Stimulated activated CD4-positive, alpha-beta T cell treated with anti-CD3 and anti-CD28 coated beads, Interleukin-4, amount 100 ng/mL, for 48 hours (primary cell): ENCODE measurements at regions not wholly inside any gene's neighbourhood (a gene's known extent, or its start where the extent isn't known, plus 50 kb on each side); places are given as distances from the start of the nearest gene placed in this dataset.

Source experiments
- DNase-seq, 2 donors: peaks; one replicate each; pipeline ENCODE4 v3.0.0-alpha.2; 2020; ENCODE audit warnings: low read depth in 2 of 2

DNA sequence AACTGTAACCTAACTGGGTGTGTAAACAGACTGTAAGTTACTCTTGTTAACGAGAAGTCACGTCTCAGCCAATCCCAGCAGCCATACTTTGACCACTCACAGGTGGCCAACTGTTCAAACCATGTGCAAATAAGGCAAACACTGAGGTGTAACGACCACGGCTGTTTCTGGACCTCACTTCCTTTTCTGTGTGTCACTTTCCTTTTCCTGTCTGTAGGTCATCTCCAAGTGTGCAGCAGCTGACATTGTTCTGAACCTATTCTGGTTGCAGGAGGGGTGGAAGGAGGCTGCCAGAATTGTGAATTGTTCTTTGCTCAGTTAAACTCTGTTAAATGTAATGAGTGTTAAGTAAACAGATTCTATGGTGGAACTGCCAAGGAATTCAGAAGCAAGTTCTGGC lies 627.4 kb downstream of the KCNJ2 start:
- DNase-seq, result no peak

DNA sequence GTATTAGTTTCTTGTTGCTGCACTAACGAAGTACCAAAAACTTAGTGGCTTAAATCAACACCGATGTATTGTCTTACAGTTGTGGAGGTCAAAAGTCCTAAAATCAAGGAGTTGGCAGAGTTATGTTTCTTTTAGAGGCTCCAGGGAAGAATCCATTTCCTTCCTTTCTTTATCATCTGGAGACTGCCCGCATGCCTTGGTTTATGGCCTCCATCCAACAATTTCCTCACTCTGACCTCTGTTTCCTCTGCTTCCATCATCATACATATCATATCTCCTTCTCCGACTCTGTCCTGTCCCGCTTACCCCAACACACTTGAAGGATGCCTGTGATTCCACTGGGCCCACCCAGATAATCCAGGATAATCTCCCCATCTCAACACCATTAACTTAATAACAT lies 627.8 kb downstream of the KCNJ2 start:
- DNase-seq, result no peak

DNA sequence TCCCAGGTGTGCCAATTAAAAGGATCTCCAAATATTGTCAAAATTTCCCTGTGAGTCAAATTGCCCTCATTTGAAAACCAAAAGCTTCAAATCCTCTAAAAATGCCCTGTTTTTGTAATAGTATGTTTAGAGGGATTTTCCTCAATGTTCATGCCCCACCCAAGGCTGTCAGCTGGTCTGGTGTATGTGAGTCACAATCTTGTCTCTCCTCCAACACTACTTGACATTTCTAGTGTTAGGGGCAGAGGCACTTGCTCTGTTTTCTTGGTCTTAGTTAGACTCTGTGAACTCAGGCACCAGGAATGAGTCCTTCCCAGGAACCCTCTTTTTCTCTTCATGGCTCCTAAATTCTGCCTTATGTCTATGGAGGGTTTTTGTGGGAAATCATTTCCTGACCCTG lies 634.8 kb downstream of the KCNJ2 start:
- no peak for DNase-seq

DNA sequence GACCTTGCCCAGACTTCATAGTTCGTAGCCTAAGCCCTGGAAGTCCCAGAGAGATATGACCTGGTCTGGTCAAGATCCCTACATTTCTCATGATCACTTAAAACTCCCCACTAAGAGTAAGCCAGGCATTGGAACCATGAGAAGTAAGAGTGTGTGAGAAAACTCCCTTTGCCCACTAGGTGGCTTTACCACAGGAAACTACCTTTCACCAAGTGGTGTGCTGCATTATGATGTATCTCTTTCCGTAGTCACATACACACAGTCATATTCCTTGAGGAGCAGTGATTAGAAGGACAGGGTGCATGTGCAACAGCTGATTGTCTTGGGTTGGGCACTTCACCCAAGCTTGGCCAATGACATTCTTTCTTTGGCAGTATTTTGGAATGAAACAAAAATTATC lies 639.3 kb downstream of the KCNJ2 start:
- DNase-seq, result no peak

DNA sequence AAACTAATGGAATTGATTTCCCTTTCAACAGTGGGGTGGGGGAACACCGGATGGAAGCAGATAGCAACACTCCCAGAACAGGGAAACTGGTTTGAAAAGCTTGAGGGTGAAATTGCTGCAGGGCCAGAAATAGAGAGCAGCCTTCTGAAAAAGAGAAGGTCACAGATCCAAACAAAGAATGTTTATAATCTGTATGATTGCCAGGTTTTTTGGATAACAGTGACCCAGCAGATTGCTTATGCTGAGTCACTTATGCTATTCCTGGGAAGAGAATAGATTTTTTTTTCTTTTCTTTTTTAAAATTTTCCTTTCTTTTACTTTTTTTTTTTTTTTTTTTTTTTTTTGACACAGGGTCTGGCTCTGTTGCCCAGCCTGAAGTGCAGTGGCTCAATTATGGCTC lies 641.3 kb downstream of the KCNJ2 start:
- no peak for DNase-seq

DNA sequence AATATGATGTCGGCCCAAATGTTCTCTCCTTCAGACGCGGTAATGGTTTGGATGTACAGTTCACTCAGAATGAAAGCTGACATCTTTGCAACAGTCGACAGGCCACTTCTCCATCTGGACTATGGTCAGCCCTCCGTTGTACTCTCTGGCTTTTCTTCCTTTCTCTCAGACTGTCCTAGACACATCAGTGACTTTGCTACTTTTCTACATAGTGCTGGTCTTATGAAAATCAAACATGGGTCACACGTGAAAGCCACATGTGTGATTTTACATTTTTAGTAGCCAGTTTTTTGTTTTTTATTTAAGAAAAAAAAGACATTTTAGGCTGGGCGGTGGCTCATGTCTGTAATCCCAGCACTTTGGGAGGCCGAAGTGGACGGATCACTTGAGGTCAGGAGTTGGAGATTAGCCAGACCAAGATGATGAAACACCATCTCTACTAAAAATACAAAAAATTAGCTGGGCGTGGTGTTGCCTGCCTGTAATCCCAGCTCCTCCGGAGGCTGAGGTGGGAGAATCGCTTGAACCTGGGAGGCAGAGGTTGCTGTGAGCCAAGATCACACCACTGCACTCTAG lies 644.1 kb downstream of the KCNJ2 start:
- DNase-seq, result no peak

DNA sequence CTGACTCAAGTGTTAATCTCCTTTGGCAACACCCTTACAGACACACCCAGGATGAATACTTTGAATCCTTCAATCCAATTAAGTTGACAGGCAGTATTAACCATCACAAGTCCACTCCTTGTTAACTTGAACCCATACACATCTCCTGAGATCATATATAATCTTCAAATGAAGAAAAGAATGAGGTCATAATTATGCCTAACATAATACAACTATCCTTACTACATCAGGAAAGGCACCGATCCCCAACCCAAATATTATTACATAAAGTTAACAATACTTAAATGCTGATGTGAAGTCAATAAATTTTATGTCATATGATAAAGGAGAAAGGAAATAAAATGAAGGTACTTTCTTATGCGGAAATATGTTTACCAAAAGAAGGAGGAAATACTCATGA lies 649.9 kb downstream of the KCNJ2 start:
- no peak for DNase-seq

DNA sequence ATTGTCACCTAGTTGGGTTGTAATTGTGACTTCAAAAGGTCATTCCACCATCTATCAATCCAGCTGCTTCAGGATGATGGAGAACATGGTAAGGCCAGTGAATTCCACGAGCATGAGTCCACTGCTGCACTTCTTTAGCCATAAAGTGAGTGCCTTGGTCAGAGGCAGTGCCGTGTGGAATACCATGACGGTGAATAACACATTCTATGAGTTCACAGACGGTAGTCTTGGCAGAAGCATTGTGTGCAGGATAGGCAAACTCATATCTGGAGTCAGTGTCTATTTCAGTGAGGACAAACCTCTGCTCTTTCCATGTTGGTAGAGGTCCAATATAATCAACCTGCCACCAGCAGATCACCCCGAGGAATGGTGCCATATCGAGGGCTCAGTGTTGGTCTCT lies 650.9 kb downstream of the KCNJ2 start:
- DNase-seq, result no peak

DNA sequence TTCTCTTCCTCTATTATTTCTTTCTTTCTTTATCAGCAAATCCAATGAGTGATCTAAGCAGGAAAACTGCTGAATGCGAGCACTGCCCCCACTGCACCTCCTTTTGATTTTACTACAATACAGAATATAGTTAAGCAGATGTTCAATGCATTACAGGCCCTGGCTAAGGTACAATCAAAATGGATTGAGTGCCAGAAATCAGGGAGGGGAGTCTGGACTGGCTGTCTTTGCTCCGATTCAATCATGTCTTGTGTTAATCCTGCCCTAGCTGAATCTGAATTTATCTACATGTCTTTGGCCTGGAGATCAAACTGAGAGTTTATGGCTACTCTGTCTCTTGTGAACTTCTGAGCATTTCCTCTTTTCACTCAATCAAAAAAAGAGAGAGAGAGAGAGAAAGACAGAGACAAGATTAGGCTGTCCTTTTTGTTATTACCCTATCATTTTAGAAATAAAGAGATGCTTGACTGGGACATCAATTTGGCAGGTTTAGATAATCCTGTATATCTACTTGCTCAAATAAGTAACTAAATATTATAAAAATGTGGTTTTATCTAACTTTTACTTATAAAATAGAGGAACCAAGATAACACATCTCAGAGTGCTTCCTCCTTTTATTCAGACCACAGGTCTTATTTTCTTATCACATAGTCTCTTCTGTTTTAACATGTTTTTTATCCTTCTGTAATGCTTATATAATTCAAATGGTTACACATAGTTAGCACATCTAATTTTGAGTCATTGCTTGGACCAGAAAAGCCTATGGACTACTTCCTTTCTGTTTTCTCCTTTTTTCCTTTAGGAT lies 656.2 kb downstream of the KCNJ2 start:
- DNase-seq, result no peak

DNA sequence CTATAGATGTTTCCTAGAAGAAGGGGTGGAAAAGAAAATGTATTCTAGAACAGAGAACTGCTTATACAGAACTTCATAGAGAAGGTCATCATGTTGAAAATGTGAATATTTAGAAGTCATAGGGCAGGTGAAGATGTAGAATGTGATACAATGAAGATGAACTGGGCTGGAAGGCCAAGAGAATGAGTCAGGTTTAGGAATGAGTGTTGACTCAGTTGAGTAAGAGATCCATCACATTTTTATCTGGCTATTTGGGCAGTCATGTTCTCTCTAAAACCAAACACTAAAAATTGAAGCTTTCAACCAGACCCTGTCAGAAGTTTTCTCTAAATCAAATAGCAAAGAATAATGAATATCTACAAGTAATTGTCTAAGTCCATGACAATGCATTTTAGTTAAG lies 660.5 kb downstream of the KCNJ2 start:
- DNase-seq, result no peak

DNA sequence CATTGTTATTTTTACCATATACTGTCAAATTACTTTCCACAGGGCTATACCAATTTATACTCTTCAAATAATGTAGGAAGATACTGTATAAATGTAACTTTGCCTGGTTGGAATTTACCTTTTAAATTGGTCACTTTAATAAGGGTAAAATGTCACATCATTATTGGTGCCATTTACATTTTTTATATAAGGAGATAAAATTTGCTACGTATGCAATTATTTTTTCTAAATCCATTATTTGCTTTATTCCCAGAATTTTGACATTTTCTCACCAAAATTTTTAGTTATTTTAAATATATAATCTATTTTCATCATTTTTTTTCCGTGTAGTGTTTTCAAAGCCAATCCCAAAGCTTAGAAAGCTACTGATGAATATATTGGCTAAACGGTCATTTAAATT lies 664.7 kb downstream of the KCNJ2 start:
- DNase-seq, result no peak

DNA sequence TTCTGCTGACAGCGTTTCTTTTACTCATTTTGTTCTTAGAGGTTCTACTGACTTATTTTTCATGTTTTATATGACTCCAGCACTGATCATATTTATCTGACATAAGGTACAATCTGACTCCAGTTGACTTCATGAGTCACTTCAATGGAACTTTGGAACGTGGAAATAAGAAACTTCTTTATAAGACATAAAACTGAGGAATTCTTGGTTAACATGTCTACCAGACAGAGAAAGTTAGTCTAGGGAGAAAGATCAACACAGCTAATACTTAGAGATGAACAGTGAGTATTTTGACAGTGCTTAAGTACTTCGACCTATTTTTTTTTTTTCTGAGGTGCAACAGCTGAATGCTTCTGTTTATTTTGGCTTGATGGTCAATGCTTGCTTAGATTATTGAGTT lies 679.5 kb downstream of the KCNJ2 start:
- no peak for DNase-seq

DNA sequence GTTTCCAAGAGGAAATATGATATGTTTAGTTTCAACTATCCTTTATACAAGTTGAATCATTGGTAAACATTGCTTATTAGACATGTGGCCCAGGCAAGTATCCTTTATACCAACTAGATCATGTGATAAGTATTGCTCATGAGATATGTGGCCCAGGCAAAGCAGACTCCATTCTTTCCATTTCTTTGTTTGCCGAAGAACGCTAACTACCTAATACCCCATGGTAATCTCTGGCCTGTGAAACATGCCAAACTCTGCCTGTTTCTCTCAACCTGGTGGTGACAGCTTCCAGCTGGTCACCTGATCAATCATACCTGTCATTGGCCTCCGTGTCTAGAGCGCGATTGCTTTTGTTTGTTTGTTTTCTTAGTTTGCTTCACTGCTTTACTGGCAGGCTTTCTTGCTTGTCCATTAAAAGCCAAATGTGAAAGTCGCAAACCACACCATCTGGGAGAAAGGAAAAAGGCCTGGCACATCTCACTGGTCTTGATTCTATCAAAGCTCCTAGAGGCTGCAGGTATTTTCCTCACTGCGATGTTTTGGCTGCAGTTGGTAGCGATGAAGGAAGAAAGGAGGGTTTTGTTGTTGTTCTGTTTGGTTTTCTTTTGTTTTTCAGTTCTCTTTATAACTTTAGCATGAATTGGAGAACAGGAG lies 686.2 kb downstream of the KCNJ2 start:
- no peak for DNase-seq

DNA sequence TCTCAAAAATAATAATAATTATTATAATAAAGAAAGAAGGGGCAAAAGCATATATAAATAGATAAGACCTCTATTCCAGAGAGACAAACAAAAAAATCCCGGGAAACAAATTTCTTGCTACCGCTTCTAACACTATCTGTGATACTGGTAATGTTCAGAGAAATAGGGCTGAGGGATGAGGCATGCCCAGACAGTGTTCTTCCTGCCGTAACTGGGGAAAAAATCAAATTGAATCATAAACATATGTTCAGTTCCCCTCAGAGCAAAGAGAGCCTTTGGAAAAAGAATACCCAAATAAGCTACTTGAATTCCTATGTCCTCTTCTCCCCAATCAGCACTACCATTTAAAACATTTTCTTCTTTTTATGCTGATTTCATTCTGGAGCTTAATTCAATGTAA lies 688.0 kb downstream of the KCNJ2 start:
- no peak for DNase-seq

DNA sequence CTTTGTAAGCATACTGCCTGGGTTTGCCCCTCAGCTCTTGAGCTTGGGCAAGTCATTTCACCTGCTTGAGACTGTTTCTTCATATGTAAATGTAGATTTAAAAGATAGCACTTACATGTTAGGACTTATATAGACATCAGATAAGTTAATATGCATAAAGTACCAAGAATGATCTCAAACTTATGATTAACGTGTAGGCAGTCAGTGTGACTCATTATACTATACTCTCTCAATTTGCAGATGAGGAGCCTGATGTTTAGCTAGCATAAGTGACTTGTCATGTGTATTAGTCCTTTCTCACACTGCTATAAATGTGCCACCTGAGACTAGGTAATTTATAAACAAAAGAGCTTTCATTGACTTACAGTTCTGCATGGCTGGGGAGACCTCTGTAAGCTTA lies 690.5 kb downstream of the KCNJ2 start:
- no peak for DNase-seq

DNA sequence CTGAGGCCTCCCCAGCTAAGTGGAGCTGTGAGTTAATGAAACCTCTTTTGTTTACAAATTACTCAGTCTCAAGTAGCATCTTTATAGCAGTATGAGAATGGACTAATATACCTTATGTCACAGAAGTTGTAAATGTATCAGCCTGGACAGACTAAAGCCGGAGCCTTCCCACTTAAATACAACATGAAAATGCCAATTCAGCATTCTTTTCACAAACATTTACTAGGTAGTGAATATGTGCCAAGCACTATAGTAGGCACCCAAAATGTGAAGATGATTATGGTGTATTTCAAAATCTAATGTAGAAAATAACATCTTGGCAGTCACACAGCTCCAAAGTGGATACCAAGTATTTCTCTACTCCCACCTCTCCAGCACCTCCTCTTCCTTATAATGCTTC lies 693.0 kb downstream of the KCNJ2 start:
- DNase-seq, result no peak

DNA sequence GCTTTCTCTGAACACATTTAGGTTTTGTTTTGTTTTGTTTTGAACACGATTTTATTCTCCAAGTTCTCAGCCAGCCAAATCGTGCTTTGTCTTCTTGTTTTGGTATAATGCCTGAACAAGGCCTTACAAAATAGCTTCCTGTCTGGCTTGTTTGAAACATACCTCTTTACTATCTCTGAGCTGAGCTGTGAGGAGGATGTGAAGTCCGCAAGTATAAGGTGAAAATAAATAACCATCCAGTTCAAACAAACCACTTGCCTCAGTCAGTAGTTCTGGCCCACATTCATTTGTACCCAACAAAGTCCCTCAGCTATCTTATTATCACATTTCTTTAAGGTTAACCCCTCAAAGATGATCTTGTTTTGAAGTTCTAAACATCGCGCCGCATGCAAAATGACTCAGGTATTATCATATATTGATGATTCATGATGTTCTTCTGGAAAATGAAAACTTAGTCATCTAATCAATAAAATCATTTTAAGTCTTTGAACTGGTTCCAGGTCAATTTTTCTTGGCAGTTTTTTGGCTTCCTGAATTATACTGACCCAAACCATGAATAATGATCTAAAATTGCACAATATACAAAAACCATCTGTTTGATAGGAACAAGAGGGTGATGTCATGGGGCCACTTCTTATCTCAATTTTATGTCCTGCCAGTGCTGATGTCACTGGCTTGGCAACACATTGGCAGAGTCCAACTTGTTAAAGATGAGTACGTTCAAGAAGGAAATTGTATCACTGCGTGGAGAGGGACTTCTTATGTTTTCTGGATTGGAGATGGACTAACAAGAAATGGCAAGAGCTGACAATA lies 694.3 kb downstream of the KCNJ2 start:
- no peak for DNase-seq

DNA sequence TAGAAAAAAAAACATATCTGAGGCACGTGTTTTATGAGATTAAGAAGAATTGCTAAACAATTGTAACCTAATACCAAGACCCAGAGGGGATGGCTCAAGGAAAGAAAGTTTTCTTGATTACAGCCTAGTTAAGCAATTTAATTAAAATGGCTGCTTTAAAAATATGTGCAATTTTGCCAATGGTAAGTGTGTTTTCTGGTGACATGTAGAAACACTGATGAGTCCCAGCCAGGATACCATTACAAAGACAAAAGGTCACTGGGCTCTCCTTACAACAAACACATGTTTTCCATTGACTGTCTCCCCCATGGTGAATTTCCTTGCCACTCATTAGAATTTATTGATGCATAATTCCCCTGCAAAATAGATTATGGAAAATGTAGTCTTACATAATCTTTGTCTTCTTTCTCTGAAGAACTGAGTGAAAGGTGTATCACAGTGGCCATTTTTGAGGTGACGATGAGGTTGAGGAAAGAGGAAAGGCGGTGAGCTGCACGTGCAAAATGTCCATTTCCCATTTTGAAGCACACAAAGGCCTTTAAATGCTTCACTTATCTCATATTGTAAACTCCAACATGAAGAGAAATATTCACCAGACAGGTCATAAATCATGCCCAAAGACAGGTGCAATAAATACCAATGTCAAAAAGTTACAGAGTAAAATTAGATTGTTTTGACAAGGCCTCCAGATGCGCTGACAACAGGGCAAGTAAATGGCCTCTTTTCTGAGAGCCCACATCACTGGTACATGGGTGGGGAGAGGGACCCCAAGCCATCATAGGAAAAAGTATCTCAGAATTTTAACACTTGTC lies 696.9 kb downstream of the KCNJ2 start:
- no peak for DNase-seq

DNA sequence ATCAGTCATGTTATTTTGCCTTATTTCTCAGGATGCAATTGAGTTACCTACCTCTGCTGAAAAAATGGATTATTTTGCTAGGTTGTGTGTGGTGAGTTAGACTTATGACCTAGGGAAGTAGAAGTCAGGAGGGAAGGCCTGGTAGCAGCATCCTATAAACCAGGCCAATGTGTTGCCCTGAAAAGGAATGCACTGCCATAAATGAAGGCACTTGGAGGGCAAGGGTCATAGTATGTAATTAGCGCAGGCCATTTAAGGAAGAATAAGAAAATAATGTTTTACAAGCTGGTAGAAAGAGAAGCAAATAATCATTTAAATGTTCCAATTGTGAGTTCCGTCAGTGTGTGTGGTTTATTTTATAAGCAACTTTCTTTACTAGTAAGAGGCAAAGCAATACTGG lies 698.8 kb downstream of the KCNJ2 start:
- no peak for DNase-seq

DNA sequence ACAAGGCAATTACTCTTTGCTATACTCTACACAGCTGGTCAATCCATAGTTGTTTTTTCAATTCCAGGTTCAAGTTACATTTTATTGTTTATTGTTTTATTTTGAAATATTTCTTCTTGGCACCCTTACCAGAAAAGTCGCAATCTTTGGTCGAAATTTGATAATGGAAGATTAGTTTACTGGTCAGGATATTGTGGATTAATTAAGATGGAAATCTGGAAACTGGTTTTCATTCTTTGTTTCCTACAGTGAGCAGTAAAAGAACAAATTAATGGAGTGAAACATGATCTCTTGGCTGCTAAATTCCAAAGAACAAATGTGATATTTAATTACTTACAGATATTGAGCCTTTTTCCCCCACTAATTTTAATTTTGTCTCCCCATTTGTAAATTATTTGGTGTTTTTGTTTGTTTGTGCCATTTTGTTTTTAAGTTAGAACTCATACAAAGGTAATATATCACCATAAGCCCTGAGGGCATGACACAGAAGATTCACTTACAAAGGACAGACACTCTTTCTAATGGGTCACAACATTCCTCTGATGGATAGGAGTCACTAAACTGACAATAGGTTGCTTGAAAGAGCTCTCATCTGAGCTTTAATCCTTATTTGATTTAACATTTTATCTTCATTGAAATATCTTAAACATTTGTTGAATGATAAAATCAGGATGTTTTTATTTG lies 700.2 kb downstream of the KCNJ2 start:
- DNase-seq, result no peak

DNA sequence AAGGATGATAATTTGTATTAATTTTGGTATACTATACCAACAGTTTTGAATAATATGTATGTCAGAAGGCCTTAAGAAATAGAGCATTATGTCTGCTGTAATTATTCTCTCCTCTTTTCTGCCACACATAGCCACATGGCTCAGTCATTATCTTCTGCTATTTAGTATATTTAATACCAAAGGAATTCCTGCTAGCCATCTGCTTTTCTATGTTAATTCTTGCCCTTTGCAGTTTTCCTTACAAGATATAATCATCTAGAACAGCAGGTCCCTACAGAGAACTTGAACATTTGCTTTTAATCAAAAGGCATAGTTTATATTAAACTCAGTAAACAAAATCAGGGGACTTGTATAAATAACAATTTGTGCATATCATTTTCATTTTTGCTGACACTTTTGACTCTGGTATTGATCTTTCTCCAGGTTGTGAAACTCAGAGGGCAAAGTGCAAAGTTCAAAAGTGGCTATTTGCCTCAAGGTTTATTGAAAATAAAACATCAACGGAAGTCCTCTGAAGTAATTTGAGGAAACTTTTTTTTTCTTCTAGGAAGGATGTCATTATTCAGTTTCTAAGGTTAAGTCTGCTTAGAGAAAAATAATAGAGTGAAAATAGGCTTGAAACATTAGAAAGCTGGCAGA lies 702.0 kb downstream of the KCNJ2 start:
- no peak for DNase-seq
